Activated CD8-positive, alpha-beta memory T cell treated with anti-CD3 and anti-CD28 coated beads for 36 hours (primary cell): ENCODE measurements at regions not wholly inside any gene's neighbourhood (a gene's known extent, or its start where the extent isn't known, plus 50 kb on each side); places are given as distances from the start of the nearest gene placed in this dataset.
"Not testable (repeated sequence)": the region's sequence is repeated elsewhere in the genome, so short reads cannot be mapped to it uniquely, and the experiment has no call there.

Source experiments
- CTCF ChIA-PET: fragments of 350-600 bp; sonication (Branson Sonifier 250); formaldehyde crosslinking; loops from one replicate; lab custom pipeline; 2021; ENCODE audit warnings: antibody characterized with exemption; lab: Charles Lee
- POLR2A ChIA-PET: fragments of 350-600 bp; sonication (Branson Sonifier 250); formaldehyde crosslinking; loops from one replicate; lab custom pipeline; 2021; ENCODE audit warnings: antibody characterized with exemption; lab: Charles Lee

GRCh38 chrX:125378205-125378604, 58.5 kb downstream of the TEX13C start:
- POLR2A ChIA-PET: no interaction called here
- CTCF ChIA-PET: no interaction called here

GRCh38 chrX:125378770-125379169, 59.1 kb downstream of the TEX13C start:
- ChIA-PET CTCF (no interaction called here), POLR2A (no interaction called here)

GRCh38 chrX:125382148-125382628, 62.5 kb downstream of the TEX13C start:
- ChIA-PET POLR2A (no interaction called here), CTCF (no interaction called here)

- ChIA-PET CTCF (no interaction called here), POLR2A (no interaction called here)
Observed at GRCh38 chrX:125382889-125383288, 63.2 kb downstream of the TEX13C start.

GRCh38 chrX:125384867-125385266, 65.2 kb downstream of the TEX13C start:
- CTCF ChIA-PET: no interaction called here
- POLR2A ChIA-PET: no interaction called here

- CTCF ChIA-PET: no interaction called here
- POLR2A ChIA-PET: no interaction called here
Observed at GRCh38 chrX:125387945-125388344, 68.3 kb downstream of the TEX13C start.

- ChIA-PET CTCF (no interaction called here), POLR2A (no interaction called here)
Observed at GRCh38 chrX:125394449-125394848, 74.8 kb downstream of the TEX13C start.

GRCh38 chrX:125395626-125396025, 76.0 kb downstream of the TEX13C start:
- ChIA-PET CTCF (no interaction called here), POLR2A (no interaction called here)

- CTCF ChIA-PET: no interaction called here
- POLR2A ChIA-PET: no interaction called here
Observed at GRCh38 chrX:125398959-125399440, 79.3 kb downstream of the TEX13C start.

GRCh38 chrX:125402807-125403206, 83.1 kb downstream of the TEX13C start:
- CTCF ChIA-PET: no interaction called here
- POLR2A ChIA-PET: no interaction called here

- ChIA-PET POLR2A (no interaction called here), CTCF (no interaction called here)
Observed at GRCh38 chrX:125404667-125405160, 85.0 kb downstream of the TEX13C start.

- CTCF ChIA-PET: no interaction called here
- POLR2A ChIA-PET: no interaction called here
Observed at GRCh38 chrX:125405339-125405738, 85.7 kb downstream of the TEX13C start.

- ChIA-PET CTCF (no interaction called here), POLR2A (no interaction called here)
Observed at GRCh38 chrX:125407314-125407713, 87.6 kb downstream of the TEX13C start.

GRCh38 chrX:125420809-125421208, 101.1 kb downstream of the TEX13C start:
- CTCF ChIA-PET: no interaction called here
- POLR2A ChIA-PET: no interaction called here

GRCh38 chrX:125422986-125423385, 103.3 kb downstream of the TEX13C start:
- ChIA-PET POLR2A (no interaction called here), CTCF (no interaction called here)

GRCh38 chrX:125424536-125424935, 104.9 kb downstream of the TEX13C start:
- ChIA-PET POLR2A (no interaction called here), CTCF (no interaction called here)

GRCh38 chrX:125436855-125437254, 117.2 kb downstream of the TEX13C start:
- POLR2A ChIA-PET: no interaction called here
- CTCF ChIA-PET: no interaction called here

- ChIA-PET CTCF (no interaction called here), POLR2A (no interaction called here)
Observed at GRCh38 chrX:125439194-125439849, 119.7 kb downstream of the TEX13C start.

- ChIA-PET CTCF (no interaction called here), POLR2A (no interaction called here)
Observed at GRCh38 chrX:125444659-125445058, 125.0 kb downstream of the TEX13C start.

GRCh38 chrX:125475482-125475881, 155.8 kb downstream of the TEX13C start:
- ChIA-PET CTCF (no interaction called here), POLR2A (no interaction called here)

- CTCF ChIA-PET: no interaction called here
- POLR2A ChIA-PET: no interaction called here
Observed at GRCh38 chrX:125492439-125492838, 172.8 kb downstream of the TEX13C start.

GRCh38 chrX:125493004-125493403, 173.3 kb downstream of the TEX13C start:
- POLR2A ChIA-PET: not testable (repeated sequence)

More at GRCh38 chrX:125493004-125493403, 173.3 kb downstream of the TEX13C start:
- CTCF ChIA-PET: not testable (repeated sequence)
